ENCODE measurements at regions not wholly inside any gene's neighbourhood (a gene's known extent, or its start where the extent isn't known, plus 50 kb on each side); places are given as distances from the start of the nearest gene placed in this dataset.

GRCh38 chr1:238466459-238466858 lies 575.7 kb upstream of the ZP4 start:
- TF ChIP-seq, protein P1, sequence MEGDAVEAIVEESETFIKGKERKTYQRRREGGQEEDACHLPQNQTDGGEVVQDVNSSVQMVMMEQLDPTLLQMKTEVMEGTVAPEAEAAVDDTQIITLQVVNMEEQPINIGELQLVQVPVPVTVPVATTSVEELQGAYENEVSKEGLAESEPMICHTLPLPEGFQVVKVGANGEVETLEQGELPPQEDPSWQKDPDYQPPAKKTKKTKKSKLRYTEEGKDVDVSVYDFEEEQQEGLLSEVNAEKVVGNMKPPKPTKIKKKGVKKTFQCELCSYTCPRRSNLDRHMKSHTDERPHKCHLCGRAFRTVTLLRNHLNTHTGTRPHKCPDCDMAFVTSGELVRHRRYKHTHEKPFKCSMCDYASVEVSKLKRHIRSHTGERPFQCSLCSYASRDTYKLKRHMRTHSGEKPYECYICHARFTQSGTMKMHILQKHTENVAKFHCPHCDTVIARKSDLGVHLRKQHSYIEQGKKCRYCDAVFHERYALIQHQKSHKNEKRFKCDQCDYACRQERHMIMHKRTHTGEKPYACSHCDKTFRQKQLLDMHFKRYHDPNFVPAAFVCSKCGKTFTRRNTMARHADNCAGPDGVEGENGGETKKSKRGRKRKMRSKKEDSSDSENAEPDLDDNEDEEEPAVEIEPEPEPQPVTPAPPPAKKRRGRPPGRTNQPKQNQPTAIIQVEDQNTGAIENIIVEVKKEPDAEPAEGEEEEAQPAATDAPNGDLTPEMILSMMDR (IDR thresholded peaks at IDR 0.05; ENCODE audit: insufficient read depth, low read depth, low read length): no peak
- no peak for TF ChIP-seq EZH2 (IDR thresholded peaks at IDR 0.05; ENCODE audit: insufficient read depth, low read length)

All from astrocyte (in vitro differentiated cells and primary cell).